Body of pancreas (tissue), 4 donors: ENCODE measurements at regions not wholly inside any gene's neighbourhood (a gene's known extent, or its start where the extent isn't known, plus 50 kb on each side); places are given as distances from the start of the nearest gene placed in this dataset.

Experiments used
- ATAC-seq: fragments of 150-250 bp; one replicate; pipeline ENCODE4 v1.9.1; 2016
- DNase-seq, 4 donors: peaks; one replicate each; pipeline ENCODE4 v3.0.0-alpha.2; 2019
- H3K27ac ChIP-seq, 4 donors: fragments of 200-600 bp; sonication (generic); 1 replicate in 3 of 4; 2 replicates in 1 of 4; pipeline versions ENCODE4 v1.5.1 to v1.6.1; 2016 to 2019; ENCODE audit warnings: mild to moderate bottlenecking in 1 of 4, mixed read lengths in 1 of 4, moderate library complexity in 1 of 4
- H3K27me3 ChIP-seq, 2 donors: fragments of 200-600 bp; sonication (generic); one replicate each; pipeline ENCODE4 v1.6.0; 2016; ENCODE audit warnings: mild to moderate bottlenecking in 1 of 2
- H3K36me3 ChIP-seq, 2 donors: fragments of 200-600 bp; sonication (generic); replicated peaks in 1 of 2; 2 replicates each; pipeline ENCODE4 v1.5.1; 2016; ENCODE audit warnings: low read depth in 2 of 2; ENCODE audit not compliant: insufficient read depth in 1 of 2
- H3K4me1 ChIP-seq: fragments of 200-600 bp; sonication (generic); one replicate; pipeline ENCODE4 v1.6.0; 2016
- H3K4me3 ChIP-seq, 2 donors: fragments of 200-600 bp; sonication (generic); 1 replicate in 1 of 2; 2 replicates in 1 of 2; pipeline ENCODE4 v1.5.1; 2016 to 2019
- H3K9me3 ChIP-seq, 3 donors: fragments of 200-600 bp; sonication (generic); 1 replicate in 2 of 3; 2 replicates in 1 of 3; pipeline ENCODE4 v1.5.1; 2016
- POLR2A ChIP-seq, 3 donors: fragments of 450-650 bp; IDR thresholded peaks; one replicate each; pipeline ENCODE4 v1.6.1; 2016; ENCODE audit warnings: antibody characterized with exemption in 3 of 3, mild to moderate bottlenecking in 2 of 3
- WGBS, 2 donors: methylation state at CpG; one replicate each; pipeline ENCODE4 v1.1.5; 2017; 5-methylcytosine and 5-hydroxymethylcytosine counted together
- intact Hi-C: fragments of 100-400 bp; cut with DNase I; formaldehyde crosslinking; loops from one replicate; pipeline ENCODE4 v1.15.1; 2023
- TF ChIP-seq, protein P1 (sequence below), 7 experiments: fragments of 450-650 bp in 4 of 7; fragments of 200-600 bp in 3 of 7; sonication (generic) in 3 of 7; IDR thresholded peaks; one replicate each; pipeline ENCODE4 v1.5.1; 2016 to 2019; ENCODE audit warnings: antibody characterized with exemption in 7 of 7

DNA sequence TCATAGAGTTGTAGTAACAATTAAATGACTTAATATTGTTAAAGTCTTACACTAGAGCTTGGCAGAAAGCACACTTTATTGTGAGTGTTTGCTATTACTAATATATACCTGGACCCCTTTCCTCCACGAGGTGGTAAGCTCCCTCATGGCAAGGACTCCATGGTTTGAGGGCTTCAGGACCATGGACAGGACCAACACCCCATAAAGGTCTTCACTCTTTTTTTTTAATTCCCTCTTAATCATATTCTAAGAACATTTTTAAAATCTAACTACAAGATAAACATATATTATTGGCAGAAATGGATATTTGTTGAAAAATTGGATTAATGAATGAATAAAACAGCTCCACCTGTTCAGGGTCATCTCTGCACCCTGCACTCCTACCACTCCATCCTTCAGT is 154.5 kb downstream of the CBLN1 start:
- DNase-seq (no peak), ATAC-seq (no peak)
- Histone ChIP-seq H3K27me3 (no peaks in the 10 kb centered on the region), H3K27ac (no peak overlapping the region), H3K4me1 (no peaks in the 10 kb centered on the region), H3K9me3 (no peaks in the 10 kb centered on the region), H3K36me3 (no peaks in the 10 kb centered on the region), H3K4me3 (no peak overlapping the region)
- intact Hi-C loops = no loop called here
- WGBS, 2 donors = 16 to 17% methylated on average over 1 of the region's 1 CpG
- TF ChIP-seq, protein P1, sequence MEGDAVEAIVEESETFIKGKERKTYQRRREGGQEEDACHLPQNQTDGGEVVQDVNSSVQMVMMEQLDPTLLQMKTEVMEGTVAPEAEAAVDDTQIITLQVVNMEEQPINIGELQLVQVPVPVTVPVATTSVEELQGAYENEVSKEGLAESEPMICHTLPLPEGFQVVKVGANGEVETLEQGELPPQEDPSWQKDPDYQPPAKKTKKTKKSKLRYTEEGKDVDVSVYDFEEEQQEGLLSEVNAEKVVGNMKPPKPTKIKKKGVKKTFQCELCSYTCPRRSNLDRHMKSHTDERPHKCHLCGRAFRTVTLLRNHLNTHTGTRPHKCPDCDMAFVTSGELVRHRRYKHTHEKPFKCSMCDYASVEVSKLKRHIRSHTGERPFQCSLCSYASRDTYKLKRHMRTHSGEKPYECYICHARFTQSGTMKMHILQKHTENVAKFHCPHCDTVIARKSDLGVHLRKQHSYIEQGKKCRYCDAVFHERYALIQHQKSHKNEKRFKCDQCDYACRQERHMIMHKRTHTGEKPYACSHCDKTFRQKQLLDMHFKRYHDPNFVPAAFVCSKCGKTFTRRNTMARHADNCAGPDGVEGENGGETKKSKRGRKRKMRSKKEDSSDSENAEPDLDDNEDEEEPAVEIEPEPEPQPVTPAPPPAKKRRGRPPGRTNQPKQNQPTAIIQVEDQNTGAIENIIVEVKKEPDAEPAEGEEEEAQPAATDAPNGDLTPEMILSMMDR (IDR thresholded peaks at IDR 0.05) = no peak
- TF ChIP-seq POLR2A (IDR thresholded peaks at IDR 0.05) = no peak

DNA sequence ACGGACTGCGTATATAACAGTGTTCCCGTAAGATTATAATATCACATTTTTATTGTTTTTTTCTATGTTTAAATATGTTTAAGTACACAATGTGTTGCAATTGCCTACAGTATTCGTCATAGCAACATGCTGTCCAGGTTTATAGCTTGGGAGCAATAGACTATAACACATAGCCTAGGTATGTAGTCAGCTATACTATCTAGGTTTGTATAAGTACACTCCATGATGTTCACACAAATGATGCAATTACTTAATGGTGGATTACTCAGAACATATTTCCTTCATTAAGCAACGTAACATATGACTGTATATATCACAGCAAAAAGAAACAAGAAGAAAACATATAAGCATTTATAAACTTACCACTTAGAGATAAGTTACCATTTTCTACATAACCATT is 160.0 kb downstream of the CBLN1 start:
- DNase-seq (no peak), ATAC-seq (no peak)
- 68 to 71% methylated on average over 5 of the region's 5 CpGs for WGBS, 2 donors
- no peaks in the 10 kb centered on the region for H3K4me1 ChIP-seq
- no peaks in the 10 kb centered on the region for H3K9me3 ChIP-seq
- intact Hi-C loops = no loop called here
- no peak overlapping the region for H3K4me3 ChIP-seq
- H3K27me3 ChIP-seq = no peaks in the 10 kb centered on the region
- TF ChIP-seq POLR2A (IDR thresholded peaks at IDR 0.05) = no peak
- TF ChIP-seq, protein P1 (IDR thresholded peaks at IDR 0.05) = no peak
- no peaks in the 10 kb centered on the region for H3K36me3 ChIP-seq
- no peak overlapping the region for H3K27ac ChIP-seq

DNA sequence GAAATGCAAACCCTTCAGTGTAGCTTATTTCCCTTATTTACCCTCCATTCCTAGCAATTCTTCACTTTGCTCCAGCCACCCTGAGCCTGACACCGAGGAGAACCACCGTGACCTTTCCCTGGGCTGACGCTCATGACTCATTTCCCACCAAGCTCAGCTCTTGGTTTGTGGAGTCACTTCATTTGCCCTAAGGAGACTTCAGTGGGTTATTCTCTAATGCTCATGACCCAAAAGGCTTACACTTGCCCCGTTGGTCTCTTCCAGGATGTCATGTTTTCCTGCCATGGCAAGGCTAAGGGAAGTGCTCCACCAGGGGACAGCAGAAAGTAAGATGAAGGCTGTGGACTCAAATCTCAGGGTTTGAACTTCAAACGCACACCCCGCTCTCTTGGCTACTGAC is 161.0 kb downstream of the CBLN1 start:
- WGBS, 2 donors = 64 to 74% methylated on average over 6 of the region's 6 CpGs
- H3K27me3 ChIP-seq = no peaks in the 10 kb centered on the region
- intact Hi-C loops = no loop called here
- no peak for ATAC-seq
- no peaks in the 10 kb centered on the region for H3K36me3 ChIP-seq
- DNase-seq = no peak
- no peaks in the 10 kb centered on the region for H3K9me3 ChIP-seq
- TF ChIP-seq, protein P1 (IDR thresholded peaks at IDR 0.05) = no peak
- no peak for TF ChIP-seq POLR2A (IDR thresholded peaks at IDR 0.05)
- no peak overlapping the region for H3K27ac ChIP-seq
- H3K4me1 ChIP-seq = no peaks in the 10 kb centered on the region
- no peak overlapping the region for H3K4me3 ChIP-seq

DNA sequence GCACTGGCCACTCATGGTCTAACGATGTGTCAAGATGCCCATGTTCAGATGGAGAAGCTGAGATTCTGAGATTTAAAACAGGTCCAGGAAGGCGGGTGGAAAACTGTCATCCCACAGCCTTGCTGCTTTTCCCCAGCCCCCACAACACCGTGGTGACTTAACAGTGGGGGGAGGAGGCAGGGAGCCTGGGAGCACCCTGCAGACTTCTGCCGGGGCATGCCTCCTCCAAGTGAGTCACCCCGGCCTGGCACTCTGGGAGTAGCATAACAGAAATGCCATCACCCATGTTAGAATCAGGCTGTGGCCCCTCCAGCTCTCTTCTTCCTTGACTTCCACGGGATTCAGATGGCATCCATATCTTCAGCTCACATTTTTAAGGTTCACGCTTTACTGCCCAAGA is 164.8 kb downstream of the CBLN1 start:
- no peak overlapping the region for H3K4me3 ChIP-seq
- no peak overlapping the region for H3K27ac ChIP-seq
- intact Hi-C loops = no loop called here
- H3K9me3 ChIP-seq = no peaks in the 10 kb centered on the region
- no peaks in the 10 kb centered on the region for H3K27me3 ChIP-seq
- no peaks in the 10 kb centered on the region for H3K4me1 ChIP-seq
- TF ChIP-seq POLR2A (IDR thresholded peaks at IDR 0.05) = no peak
- TF ChIP-seq, protein P1 (IDR thresholded peaks at IDR 0.05) = no peak
- 53 to 79% methylated on average over 7 of the region's 7 CpGs for WGBS, 2 donors
- H3K36me3 ChIP-seq = no peaks in the 10 kb centered on the region
- no peak for DNase-seq
- ATAC-seq = no peak

DNA sequence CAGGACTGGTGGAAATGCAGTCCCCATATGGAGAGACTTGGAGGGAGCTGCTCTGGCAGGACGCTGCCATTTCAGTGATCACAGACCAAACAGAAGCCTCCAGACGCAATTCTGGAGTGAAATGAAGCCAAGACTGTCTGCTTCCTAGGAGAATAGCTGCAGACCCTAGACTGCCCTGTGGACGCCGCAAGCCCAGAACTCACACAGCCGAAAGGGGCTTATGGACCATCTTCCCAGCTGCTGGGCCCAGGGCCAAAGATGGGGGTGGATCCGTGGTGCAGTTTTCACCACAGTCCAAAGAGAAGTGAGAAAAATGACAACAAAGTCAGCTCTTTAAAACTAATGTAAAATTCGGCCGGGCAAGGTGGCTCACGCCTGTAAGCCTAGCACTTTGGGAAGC is 165.7 kb downstream of the CBLN1 start:
- Histone ChIP-seq H3K27me3 (no peaks in the 10 kb centered on the region), H3K4me3 (no peak overlapping the region), H3K4me1 (no peaks in the 10 kb centered on the region), H3K27ac (no peak overlapping the region), H3K36me3 (no peaks in the 10 kb centered on the region), H3K9me3 (no peaks in the 10 kb centered on the region)
- TF ChIP-seq, protein P1 (IDR thresholded peaks at IDR 0.05) = no peak
- TF ChIP-seq POLR2A (IDR thresholded peaks at IDR 0.05) = no peak
- 61 to 67% methylated on average over 9 of the region's 9 CpGs for WGBS, 2 donors
- no peak for ATAC-seq
- intact Hi-C loops = no loop called here
- no peak for DNase-seq
